HG03354 (cell line): ENCODE measurements at regions not wholly inside any gene's neighbourhood (a gene's known extent, or its start where the extent isn't known, plus 50 kb on each side); places are given as distances from the start of the nearest gene placed in this dataset.

ENCODE experiments used
- ATAC-seq: cut with Tn5 transposase; IDR thresholded peaks from one replicate; pipeline ENCODE4 v1.9.1; 2021; ENCODE audit warnings: mild to moderate bottlenecking; ENCODE audit not compliant: unreplicated experiment, poor library complexity, severe bottlenecking

DNA sequence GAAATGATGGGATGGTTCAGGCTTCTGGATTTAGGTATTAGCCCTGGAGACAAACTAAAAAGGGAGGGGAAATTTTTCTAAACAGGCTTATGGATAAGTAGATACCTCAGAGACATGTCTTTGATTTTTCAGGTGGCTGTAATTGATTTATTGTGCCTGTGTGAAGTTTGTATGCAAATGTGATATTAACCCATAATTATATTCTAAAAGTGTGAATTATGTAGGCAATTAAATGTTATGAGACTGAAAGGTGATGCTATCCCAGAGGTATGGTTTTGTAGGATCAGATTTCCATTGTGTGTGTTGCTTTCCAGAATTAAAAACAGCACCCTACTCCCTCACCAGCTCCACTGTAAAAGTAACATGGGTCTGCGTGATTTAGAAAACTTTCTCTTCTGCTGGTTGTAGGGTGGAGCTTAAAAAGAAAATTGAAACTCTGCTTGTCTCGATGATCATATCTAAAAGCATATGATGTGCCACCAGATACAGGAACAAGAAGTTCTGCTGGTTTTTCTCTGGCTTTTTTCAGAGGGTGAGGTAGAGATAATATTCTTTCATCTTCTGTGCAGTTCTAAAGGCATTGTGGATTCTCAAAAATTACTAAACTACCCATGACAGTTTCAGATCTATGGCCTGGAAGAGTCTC, 71.8 kb upstream of the TAF11L2 start:
- ATAC-seq = peak; percentile 86

DNA sequence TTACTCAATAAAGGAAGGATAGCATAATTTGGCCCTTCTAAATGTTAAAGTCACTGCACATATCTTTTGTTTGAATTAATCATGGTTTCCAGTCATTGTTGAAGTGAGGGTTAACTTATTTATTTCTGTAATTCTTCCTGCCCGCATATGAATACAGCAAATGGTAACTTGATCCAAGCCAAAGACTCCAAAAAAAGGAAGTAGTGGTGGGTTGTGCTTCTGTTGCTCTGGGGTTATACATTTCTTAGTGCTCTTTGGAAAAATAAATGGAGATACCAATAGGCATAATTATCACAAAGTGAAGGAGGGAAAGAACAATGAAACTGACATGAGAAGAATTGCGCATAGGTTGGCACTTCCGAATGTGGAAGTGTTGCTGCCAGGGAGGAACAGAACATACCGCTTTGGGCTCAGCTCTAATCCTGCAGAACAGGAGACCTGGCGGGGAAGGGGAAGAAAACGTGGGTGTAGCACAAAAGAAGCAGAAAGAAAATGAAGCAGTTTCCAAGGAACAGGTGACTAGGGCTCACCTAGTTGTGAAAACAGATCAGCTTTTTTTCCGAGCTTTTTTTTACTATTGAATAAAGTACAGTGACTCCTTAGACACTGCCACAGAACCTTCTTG, 69.7 kb upstream of the TAF11L2 start:
- ATAC-seq = no peak

DNA sequence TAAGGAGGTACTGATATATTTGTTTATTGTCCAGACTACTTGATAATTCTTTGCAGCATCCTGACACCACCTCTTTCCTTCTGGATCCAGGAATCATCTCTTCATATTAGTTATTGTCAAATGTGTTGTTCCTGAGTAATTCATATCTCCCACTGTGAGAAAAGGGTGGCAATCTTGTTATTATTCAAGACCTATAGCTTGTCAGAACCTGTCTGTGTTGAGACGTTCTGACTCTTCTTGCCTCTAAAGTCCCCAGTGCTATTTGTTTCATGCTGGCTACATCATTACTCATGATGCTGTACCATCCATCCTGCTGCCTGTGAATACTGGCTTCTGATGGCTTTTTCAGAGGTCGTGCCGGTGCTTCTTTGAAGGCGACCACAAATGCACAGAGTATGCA, 68.7 kb upstream of the TAF11L2 start:
- no peak for ATAC-seq

DNA sequence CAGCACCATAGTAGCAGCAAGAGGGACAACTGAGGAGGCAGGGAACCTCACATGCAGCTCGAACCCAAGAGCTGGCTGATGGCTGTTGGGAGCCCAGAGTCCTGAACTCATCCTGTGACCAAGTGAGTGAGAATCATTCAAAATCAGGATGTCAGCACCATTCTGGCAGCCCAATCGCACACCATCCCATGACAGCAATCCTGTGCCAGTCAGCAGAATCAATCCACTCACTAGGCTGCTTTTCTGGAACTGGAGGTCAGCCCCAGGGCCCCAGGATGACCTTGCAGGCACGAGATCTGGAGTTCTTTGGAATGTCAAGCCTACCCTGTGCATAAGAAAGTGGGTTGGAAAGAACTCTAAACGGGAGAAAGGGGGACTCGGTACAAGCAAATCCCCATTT, 67.8 kb upstream of the TAF11L2 start:
- ATAC-seq = no peak

DNA sequence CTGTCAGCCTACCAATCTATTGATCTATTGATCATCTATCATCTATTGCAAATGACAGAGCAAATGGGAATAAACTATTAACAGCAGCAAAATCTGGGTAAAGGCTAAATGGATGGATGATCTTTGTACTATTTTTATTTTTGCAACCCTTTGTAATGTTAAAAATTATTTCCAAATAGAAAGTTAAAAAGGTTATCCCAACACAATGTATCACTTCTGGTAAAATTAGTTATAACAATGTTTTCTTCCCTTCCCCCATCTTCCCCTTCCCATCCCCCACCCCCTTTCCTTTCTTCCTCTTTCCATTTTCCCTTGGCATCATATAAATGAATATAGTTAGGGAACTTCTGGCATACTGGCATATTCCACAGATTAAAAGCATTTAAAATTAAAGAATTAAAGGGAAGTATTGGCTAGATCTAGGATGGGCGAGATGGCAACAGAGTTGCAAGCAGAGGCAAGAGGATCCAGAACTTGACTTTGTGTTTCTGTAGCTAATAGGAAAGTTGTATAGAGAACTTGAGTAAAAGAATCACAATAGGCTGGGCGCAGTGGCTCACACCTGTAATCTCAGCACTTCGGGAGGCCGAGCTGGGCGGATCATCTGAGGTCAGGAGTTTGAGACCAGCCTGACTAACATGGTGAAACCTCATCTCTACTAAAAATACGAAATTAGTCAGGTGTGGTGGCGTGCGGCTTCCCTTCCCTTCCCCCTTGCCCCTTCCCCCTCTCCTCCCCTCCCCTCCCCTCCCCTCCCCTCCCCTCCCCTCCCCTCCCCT, 66.6 kb upstream of the TAF11L2 start:
- no peak for ATAC-seq

DNA sequence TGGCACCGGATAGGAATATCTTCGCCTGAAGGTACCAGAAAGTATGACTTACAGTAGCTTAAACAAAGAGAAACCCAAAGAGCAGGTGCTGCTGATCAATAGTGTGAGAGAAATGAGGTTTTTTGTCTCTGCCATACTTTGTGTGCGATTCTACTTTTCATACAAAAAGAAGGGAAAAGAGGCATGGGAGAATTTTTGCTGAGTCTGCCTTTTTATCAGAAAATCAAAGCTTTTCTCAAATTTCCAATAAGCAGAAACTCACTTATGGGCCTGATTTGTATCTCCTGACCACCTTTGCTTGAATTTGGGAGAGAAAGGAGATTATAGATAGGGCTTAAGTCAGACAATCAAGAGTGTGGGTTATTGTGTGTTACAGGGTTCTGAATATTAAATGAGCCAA, 65.5 kb upstream of the TAF11L2 start:
- no peak for ATAC-seq

DNA sequence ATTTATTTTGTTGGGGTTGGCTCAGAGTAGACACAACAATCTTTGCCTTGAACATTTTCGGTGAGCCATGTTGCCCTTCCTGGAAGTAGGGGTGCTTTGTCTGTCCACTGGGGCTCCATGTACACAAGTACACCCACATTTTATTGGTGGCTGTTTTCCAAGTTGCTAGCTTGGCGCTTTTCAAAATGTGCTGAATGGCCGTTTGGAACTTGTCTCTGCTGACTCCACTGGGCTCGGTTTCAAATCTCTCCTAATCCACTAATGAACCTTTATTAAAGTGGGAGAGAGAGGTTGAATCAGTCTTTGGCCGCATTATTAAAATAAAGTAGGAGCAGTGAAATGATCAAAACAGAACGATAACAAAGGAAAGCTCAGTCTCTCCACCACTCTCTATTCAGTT, 64.6 kb upstream of the TAF11L2 start:
- no peak for ATAC-seq

DNA sequence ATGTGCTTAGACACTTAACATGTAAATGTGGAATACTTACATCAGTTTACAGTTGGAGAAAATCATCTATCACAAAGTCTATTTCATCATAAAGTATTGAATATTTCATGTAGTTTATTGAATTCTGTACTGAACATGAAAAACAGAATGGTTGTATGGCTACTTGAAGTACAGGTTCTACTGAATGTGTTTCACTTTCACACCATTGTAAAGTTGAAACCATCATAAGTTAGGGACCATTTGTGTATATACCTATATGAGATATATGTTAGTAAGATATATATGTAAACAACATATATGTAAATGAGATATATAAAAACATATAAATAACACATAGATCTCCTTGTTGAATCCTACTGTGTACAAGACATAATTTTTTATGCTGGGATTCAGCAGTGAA, 63.0 kb upstream of the TAF11L2 start:
- ATAC-seq = no peak

DNA sequence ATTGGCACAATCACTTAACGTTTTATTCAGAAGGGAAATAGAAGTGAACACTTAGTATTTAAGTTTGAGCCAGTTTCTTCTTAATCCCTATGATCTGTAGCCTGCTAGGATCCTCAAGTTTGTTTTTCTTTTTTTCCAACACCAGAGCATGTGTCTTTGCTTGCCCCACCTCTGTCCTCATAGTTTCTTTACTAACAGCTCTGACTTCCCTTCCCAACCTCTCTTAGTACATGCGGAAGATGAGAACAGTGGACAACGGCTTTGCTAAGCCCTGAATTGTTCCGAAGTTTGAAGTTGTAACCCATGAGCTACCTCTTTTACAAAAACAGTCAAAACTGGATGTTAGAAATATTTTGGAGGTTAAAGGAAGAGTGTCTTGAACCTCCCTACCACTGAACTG, 61.7 kb upstream of the TAF11L2 start:
- peak; percentile 58 for ATAC-seq

DNA sequence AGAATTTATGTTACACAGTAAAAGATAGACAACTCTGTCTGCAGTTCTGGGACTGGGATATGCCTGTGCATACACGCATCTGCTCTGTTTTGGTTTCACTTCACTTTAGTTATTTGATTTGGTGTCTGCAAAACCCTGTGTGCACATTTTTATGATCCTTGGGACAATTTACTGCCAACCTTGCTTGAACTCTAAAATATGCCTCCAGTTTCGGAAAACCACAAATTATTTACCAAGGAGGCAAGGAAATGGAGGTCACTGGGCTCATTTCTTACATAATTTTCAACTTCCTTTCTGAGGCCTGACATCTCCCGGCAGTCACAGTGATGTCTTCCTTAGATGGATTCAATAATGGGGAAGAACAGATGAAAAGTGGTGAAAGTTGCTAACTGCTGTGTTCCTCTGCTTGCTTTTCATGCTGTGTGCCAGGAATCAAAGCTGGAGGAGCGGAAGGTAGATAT, 61.2 kb upstream of the TAF11L2 start:
- peak; percentile 90 for ATAC-seq

DNA sequence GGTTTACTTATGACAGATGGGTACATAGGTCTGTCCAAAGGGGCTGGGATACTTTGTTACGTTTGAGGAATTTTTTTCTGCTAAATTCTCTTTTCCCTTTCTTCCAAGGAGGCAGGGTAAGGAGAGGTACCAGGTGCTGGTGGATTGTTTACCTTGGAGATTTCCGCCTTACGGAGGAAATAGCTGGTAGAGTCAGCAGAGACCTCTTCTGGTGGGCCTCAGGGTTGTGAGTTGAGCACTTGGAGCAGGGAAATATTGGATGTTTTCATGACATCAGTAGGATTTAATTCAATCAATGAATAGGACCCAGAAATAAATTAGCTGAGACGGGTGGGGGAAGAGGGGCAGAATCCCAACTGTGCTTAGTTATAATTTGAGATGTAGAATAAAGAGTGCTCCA, 60.0 kb upstream of the TAF11L2 start:
- no peak for ATAC-seq

DNA sequence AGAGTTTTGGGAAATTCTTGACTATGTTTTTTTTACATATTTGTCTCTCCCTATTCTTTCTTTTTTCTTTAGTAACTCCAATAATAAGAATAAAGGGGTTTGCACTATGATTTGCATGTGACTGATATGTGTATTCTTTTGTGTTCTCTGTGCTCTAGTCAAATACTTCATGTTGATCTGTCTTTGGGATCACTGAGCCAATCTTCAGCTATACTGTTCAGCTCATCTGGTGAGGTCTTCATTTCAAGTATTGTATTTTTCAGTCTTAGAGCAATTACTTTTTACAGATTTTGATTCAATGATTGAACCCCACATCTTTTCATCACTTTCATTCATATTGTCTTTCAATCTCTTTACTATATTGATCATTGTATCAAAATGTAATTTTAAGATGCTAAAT, 58.1 kb upstream of the TAF11L2 start:
- no peak for ATAC-seq

DNA sequence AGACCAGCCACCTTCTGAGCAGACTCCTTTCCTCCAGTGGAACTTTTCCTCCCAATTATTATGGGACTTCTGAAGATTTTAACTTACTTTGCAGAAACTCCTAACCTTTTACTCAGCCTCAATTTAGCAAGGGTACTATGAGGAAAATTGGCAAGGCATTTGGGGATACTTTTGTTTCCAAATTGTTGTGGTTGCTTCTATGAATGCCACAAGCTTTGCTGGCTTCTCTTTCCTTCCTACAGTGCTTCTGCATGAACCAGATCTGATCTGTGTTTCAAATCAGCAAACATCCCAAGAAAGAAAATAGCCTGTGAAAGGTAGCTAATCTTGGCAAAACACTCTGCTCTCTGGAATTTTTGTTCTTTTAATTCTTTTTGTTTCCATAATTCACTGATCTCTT, 57.3 kb upstream of the TAF11L2 start:
- ATAC-seq = no peak

DNA sequence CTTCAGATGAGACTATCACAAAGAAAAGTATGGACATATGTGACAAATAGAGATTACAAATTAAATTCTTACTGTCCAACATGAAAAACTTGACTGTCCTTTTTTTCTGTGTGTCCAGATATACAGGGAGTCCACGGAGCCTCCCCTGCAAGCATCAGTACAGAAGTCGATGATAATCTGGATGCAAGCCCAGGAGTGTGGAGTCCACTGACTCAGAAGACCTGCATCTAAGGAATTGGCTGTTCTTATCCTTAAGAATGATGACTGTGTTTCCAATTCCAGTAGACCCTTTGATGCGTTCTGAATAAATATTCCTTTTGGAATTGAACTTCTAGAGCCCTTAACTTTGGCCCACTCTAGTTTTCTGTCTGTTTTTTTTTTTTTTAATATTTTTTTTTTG, 56.7 kb upstream of the TAF11L2 start:
- ATAC-seq = no peak

DNA sequence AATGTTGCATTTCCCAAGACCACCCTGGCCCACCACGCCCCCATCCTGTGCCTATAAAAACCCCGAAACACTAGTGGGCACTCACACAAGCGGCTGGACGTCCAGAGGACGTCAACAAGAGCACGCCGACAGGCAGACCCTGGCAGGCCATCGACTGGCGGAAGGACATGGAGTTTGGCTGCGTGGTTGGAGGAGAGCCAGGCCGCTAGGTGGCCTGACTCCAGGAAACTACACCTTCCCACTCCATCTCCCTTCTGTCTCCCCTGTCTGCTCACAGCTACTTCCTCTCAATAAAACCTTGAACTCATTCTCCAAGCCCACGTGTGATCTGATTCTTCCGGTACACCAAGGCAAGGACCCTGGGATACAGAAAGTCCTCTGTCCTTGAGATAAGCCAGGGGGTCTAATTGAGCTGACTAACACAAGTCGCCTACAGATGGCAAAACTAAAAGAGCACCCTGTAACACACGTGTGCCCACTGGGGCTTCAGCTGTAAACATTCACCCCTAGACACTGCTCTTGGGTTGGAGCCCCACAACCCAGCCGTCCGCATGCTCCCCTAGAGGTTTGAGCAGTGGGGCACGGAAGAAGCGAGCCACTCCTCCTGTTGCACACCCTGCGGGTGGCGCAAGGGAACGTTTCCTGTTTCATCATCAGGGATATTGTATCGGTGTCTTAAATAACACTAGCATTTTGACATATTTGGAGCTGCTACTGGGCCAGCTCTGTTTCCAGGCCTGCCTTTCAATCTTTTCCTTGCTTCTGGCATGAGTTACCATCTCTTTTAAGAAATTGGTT, 54.5 kb upstream of the TAF11L2 start:
- no peak for ATAC-seq

DNA sequence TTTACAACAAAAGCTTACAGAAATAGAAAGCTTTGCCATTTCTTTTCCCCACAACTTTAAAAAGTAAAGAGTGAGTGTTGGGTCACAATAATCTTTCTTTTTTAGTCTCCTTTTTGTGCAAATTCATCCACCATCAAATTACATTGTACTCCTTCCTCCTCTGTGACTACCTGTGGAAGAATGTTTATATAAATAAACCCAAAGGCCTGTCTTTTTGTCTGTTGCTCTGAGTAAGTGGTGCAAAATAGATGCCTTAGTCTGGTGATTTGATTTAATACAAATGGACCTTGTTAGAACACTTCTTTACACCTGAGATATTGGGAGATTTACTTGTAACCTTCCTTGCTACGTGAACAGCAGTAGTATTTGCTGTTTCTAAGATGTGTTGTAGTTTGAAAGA, 53.5 kb upstream of the TAF11L2 start:
- no peak for ATAC-seq

DNA sequence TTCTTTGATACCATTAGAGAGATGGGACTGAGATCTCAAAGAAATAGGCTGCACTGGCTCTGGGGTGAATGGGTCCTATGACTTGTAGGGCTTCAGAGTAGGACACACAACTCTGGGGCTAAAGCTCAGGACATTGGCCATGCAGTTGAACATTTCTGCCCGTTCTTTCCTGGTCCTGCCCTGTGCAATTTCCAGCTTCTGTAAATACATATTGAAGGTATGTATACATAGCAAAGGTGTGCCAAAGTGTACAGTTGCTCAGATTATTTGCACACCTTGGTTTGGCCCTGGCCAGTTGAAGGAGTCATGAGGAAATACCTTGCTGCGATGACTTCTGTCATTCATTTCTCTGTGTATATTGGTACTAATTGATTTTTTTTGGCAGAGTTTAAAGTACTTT, 52.8 kb upstream of the TAF11L2 start:
- no peak for ATAC-seq
